ENCODE measurements at regions not wholly inside any gene's neighbourhood (a gene's known extent, or its start where the extent isn't known, plus 50 kb on each side); places are given as distances from the start of the nearest gene placed in this dataset.
"Not testable (repeated sequence)": the region's sequence is repeated elsewhere in the genome, so short reads cannot be mapped to it uniquely, and the experiment has no call there.

GRCh38 chr4:18422685-18423084 is 401.1 kb upstream of the LCORL start:
- Mint-ChIP-seq H3K27ac (ENCODE audit: unreplicated experiment) (no peak overlapping the region), H3K36me3 (ENCODE audit: low read depth, unreplicated experiment) (no peaks in the 10 kb centered on the region)

GRCh38 chr4:18421519-18421918 is 400.0 kb upstream of the LCORL start:
- no peak for DNase-seq (ENCODE audit: low spot score)
- H3K27ac Mint-ChIP-seq (ENCODE audit: unreplicated experiment): no peak overlapping the region
- H3K27me3 Mint-ChIP-seq (ENCODE audit: unreplicated experiment): no peaks in the 10 kb centered on the region
- H3K9me3 Mint-ChIP-seq (ENCODE audit: unreplicated experiment): no peaks in the 10 kb centered on the region
- no peak for TF ChIP-seq CTCF (IDR thresholded peaks at IDR 0.05; ENCODE audit: unreplicated experiment)
- H3K36me3 Mint-ChIP-seq (ENCODE audit: low read depth, unreplicated experiment): no peaks in the 10 kb centered on the region
- H3K4me1 Mint-ChIP-seq (ENCODE audit: unreplicated experiment): no peaks in the 10 kb centered on the region
- H3K4me3 Mint-ChIP-seq (ENCODE audit: unreplicated experiment): no peak overlapping the region

More at GRCh38 chr4:18422685-18423084, 401.1 kb upstream of the LCORL start:
- Mint-ChIP-seq H3K4me3 (ENCODE audit: unreplicated experiment) (no peak overlapping the region), H3K27me3 (ENCODE audit: unreplicated experiment) (no peaks in the 10 kb centered on the region), H3K4me1 (ENCODE audit: unreplicated experiment) (no peaks in the 10 kb centered on the region), H3K9me3 (ENCODE audit: unreplicated experiment) (no peaks in the 10 kb centered on the region)
- no peak for TF ChIP-seq CTCF (IDR thresholded peaks at IDR 0.05; ENCODE audit: unreplicated experiment)
- DNase-seq (ENCODE audit: low spot score): no peak

- Mint-ChIP-seq H3K9me3 (ENCODE audit: unreplicated experiment) (no peaks in the 10 kb centered on the region), H3K4me3 (ENCODE audit: unreplicated experiment) (no peak overlapping the region), H3K27ac (ENCODE audit: unreplicated experiment) (no peak overlapping the region)
Measured at GRCh38 chr4:18419780-18420179, 398.2 kb upstream of the LCORL start.

GRCh38 chr4:18418195-18418898 is 396.8 kb upstream of the LCORL start:
- H3K27ac Mint-ChIP-seq (ENCODE audit: unreplicated experiment); H3K4me1 Mint-ChIP-seq (ENCODE audit: unreplicated experiment); H3K27me3 Mint-ChIP-seq (ENCODE audit: unreplicated experiment); H3K9me3 Mint-ChIP-seq (ENCODE audit: unreplicated experiment); H3K36me3 Mint-ChIP-seq (ENCODE audit: low read depth, unreplicated experiment): not testable (repeated sequence)
- peak; percentile 33 for DNase-seq (ENCODE audit: low spot score)
- peak overlapping the region; percentile 77 for H3K4me3 Mint-ChIP-seq (ENCODE audit: unreplicated experiment)

More at GRCh38 chr4:18419780-18420179, 398.2 kb upstream of the LCORL start:
- no peak for DNase-seq (ENCODE audit: low spot score)
- no peaks in the 10 kb centered on the region for H3K36me3 Mint-ChIP-seq (ENCODE audit: low read depth, unreplicated experiment)
- no peak for TF ChIP-seq CTCF (IDR thresholded peaks at IDR 0.05; ENCODE audit: unreplicated experiment)
- H3K4me1 Mint-ChIP-seq (ENCODE audit: unreplicated experiment): no peaks in the 10 kb centered on the region
- H3K27me3 Mint-ChIP-seq (ENCODE audit: unreplicated experiment): no peaks in the 10 kb centered on the region

GRCh38 chr4:18417651-18418050 is 396.1 kb upstream of the LCORL start:
- not testable (repeated sequence) for DNase-seq (ENCODE audit: low spot score)

GRCh38 chr4:18406264-18406663 is 384.7 kb upstream of the LCORL start:
- Mint-ChIP-seq H3K4me3 (ENCODE audit: unreplicated experiment) (no peak overlapping the region), H3K27me3 (ENCODE audit: unreplicated experiment) (no peaks in the 10 kb centered on the region), H3K4me1 (ENCODE audit: unreplicated experiment) (peaks cover 5% of the 10 kb centered on the region), H3K27ac (ENCODE audit: unreplicated experiment) (no peak overlapping the region), H3K36me3 (ENCODE audit: low read depth, unreplicated experiment) (no peaks in the 10 kb centered on the region), H3K9me3 (ENCODE audit: unreplicated experiment) (no peaks in the 10 kb centered on the region)
- no peak for DNase-seq (ENCODE audit: low spot score)
- no peak for TF ChIP-seq CTCF (IDR thresholded peaks at IDR 0.05; ENCODE audit: unreplicated experiment)

More at GRCh38 chr4:18417651-18418050, 396.1 kb upstream of the LCORL start:
- not testable (repeated sequence) for H3K36me3 Mint-ChIP-seq (ENCODE audit: low read depth, unreplicated experiment); H3K27ac Mint-ChIP-seq (ENCODE audit: unreplicated experiment); H3K9me3 Mint-ChIP-seq (ENCODE audit: unreplicated experiment); H3K27me3 Mint-ChIP-seq (ENCODE audit: unreplicated experiment); H3K4me1 Mint-ChIP-seq (ENCODE audit: unreplicated experiment)
- peak overlapping the region; percentile 63 for H3K4me3 Mint-ChIP-seq (ENCODE audit: unreplicated experiment)

Measured in endothelial cell (in vitro differentiated cells).